GM23338 (cell line): ENCODE measurements at regions not wholly inside any gene's neighbourhood (a gene's known extent, or its start where the extent isn't known, plus 50 kb on each side); places are given as distances from the start of the nearest gene placed in this dataset.

ENCODE experiments used
- CREB1 ChIP-seq: fragments of 250-450 bp; sonication (Bioruptor Pico); IDR thresholded peaks from 2 replicates; pipeline ENCODE4 v1.5.0; 2020; ENCODE audit warnings: low read depth, mild to moderate bottlenecking, moderate library complexity
- CTCF ChIP-seq, 2 experiments: fragments of 200-600 bp in 1 of 2; sonication (generic) in 1 of 2; conservative IDR thresholded peaks; 2 replicates each; pipeline versions ENCODE4 v1.5.1 to v1.6.1; 2016 to 2017; ENCODE audit warnings: antibody characterized with exemption in 2 of 2, low read depth in 2 of 2, mild to moderate bottlenecking in 2 of 2, moderate library complexity in 1 of 2
- ETS1 ChIP-seq: IDR thresholded peaks from 2 replicates; pipeline ENCODE4 v1.6.1; 2016; ENCODE audit warnings: antibody characterized with exemption
- EZH2 ChIP-seq: fragments of 200-600 bp; sonication (generic); IDR thresholded peaks from one replicate; pipeline ENCODE4 v1.8.0; 2017; ENCODE audit warnings: antibody characterized with exemption, mild to moderate bottlenecking, low read depth; ENCODE audit not compliant: unreplicated experiment
- EZH2phosphoT487 ChIP-seq: fragments of 200-600 bp; sonication (generic); IDR thresholded peaks from one replicate; pipeline ENCODE4 v1.8.1; 2018; ENCODE audit warnings: antibody characterized with exemption; ENCODE audit not compliant: unreplicated experiment
- JUNB ChIP-seq: IDR thresholded peaks from one replicate; pipeline ENCODE4 v1.6.1; 2016; ENCODE audit warnings: antibody characterized with exemption; ENCODE audit not compliant: unreplicated experiment
- POLR2AphosphoS5 ChIP-seq: IDR thresholded peaks from 2 replicates; pipeline ENCODE4 v1.6.1; 2016; ENCODE audit warnings: antibody characterized with exemption, low read depth
- REST ChIP-seq: IDR thresholded peaks from one replicate; pipeline ENCODE4 v1.6.1; 2018; ENCODE audit warnings: antibody characterized with exemption; ENCODE audit not compliant: unreplicated experiment
- STAT1 ChIP-seq: IDR thresholded peaks from one replicate; pipeline ENCODE4 v1.6.1; 2016; ENCODE audit warnings: antibody characterized with exemption; ENCODE audit not compliant: unreplicated experiment
- ZNF114 ChIP-seq: fragments of 250-450 bp; sonication (Bioruptor Pico); IDR thresholded peaks from 2 replicates; pipeline ENCODE4 v1.5.0; 2020; ENCODE audit warnings: mild to moderate bottlenecking, moderate library complexity

- TF ChIP-seq CTCF (conservative IDR thresholded peaks at IDR 0.05; ENCODE audit: low read depth in 2 of 2) = peak; percentile 77 to 91
- no peak for TF ChIP-seq POLR2AphosphoS5
- no peak for TF ChIP-seq ETS1
- TF ChIP-seq EZH2phosphoT487 = no peak
- TF ChIP-seq STAT1 = no peak
- TF ChIP-seq JUNB = no peak
- TF ChIP-seq EZH2 = peak; percentile 29
- TF ChIP-seq REST = no peak
- TF ChIP-seq CREB1 (CRISPR knock-in tag) = peak; percentile 51; the same call in 1 of the 2 replicates
- no peak for TF ChIP-seq ZNF114 (CRISPR knock-in tag)
Measured at GRCh38 chr22:22342697-22343580, 98.4 kb downstream of the VPREB1 start.
